Neural cell (in vitro differentiated cells): ENCODE measurements at regions not wholly inside any gene's neighbourhood (a gene's known extent, or its start where the extent isn't known, plus 50 kb on each side); places are given as distances from the start of the nearest gene placed in this dataset.

ENCODE experiments used
- CTCF ChIP-seq: fragments of 450-650 bp; IDR thresholded peaks from 2 replicates; pipeline ENCODE4 v1.5.1; 2014; ENCODE audit warnings: antibody characterized with exemption, mild to moderate bottlenecking, moderate library complexity; ENCODE audit not compliant: poor library complexity, severe bottlenecking
- EP300 ChIP-seq: fragments of 450-650 bp; conservative IDR thresholded peaks from 2 replicates; pipeline ENCODE4 v1.6.1; 2014; ENCODE audit warnings: antibody characterized with exemption, mild to moderate bottlenecking, moderate library complexity; ENCODE audit not compliant: poor library complexity, severe bottlenecking
- EZH2 ChIP-seq: fragments of 200-600, 300-800 bp; shearing (Covaris generic), sonication (generic); IDR thresholded peaks from 2 replicates; pipeline ENCODE4 v1.6.1; 2014; ENCODE audit warnings: antibody characterized with exemption, low read length, borderline replicate concordance, mild to moderate bottlenecking; ENCODE audit not compliant: insufficient read depth, poor library complexity, severe bottlenecking
- RAD21 ChIP-seq: fragments of 450-650 bp; conservative IDR thresholded peaks from 2 replicates; pipeline ENCODE4 v1.6.1; 2014; ENCODE audit warnings: antibody characterized with exemption, mild to moderate bottlenecking, moderate library complexity
- SMC3 ChIP-seq: fragments of 450-650 bp; conservative IDR thresholded peaks from 2 replicates; pipeline ENCODE4 v1.6.1; 2014; ENCODE audit warnings: antibody characterized with exemption, mild to moderate bottlenecking, moderate library complexity; ENCODE audit not compliant: poor library complexity

- no peak for TF ChIP-seq SMC3
- no peak for TF ChIP-seq CTCF
- no peak for TF ChIP-seq RAD21
- no peak for TF ChIP-seq EZH2
- TF ChIP-seq EP300 = no peak
Measured at GRCh38 chr12:84553331-84554117, 359.1 kb downstream of the SLC6A15 start.
